NOMO-1 (cell line): ENCODE measurements at regions not wholly inside any gene's neighbourhood (a gene's known extent, or its start where the extent isn't known, plus 50 kb on each side); places are given as distances from the start of the nearest gene placed in this dataset.
A peak's percentile ranks its signal among the peaks of the same experiment; 100 is the strongest.

Experiments
- DNase-seq, 2 experiments: peaks; one replicate each; lab custom pipeline; 2025; ENCODE audit not compliant: unreplicated experiment in 2 of 2; lab: John Stamatoyannopoulos, UW

DNA sequence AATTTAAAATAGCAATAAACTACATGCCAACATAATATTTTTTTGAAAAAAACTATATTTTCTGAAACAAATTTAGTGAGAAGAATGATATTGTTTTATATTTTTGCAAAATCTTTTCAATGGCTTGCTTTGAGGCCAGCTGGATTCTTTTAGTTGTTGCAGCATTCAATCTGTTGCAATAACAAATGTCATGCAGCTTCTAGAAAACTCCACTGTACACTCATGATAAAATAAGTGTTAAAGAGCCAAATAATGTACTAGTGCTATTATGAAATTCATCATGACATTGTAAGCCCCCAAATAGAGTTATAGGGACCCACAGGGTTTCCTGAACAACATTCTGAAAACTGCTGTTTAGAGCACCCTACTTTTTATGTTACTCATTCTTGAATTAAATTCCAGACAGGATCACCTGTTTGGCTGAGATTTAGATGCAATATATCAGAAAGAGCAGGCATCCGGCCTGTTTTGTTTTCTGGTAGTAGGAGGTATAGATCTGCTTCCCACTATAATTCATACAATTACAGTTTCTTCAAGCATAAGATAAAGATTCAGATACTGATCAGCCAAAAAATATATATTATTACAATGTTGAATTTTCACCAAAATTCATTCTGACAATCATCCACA is 703.0 kb upstream of the ZNF385D start:
- DNase-seq = no peak

DNA sequence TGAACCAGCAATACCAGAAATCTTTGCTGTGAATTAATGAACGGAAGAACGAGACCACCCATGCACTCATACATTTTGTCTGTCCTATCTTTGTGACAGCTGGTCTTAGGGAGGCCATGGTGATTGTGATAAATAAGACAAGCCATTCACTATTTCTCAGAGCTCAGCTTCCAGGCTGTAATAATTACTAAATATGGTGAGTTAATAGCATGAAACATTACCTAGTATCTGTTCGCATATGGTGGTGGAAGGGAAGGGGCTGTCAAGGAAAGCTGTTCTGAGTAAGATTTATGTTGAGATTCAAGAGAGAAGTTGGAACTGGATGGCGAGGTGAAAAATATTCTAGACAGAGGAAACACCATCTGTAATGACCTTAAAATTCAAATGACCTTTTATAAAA is 719.0 kb upstream of the ZNF385D start:
- no peak for DNase-seq

DNA sequence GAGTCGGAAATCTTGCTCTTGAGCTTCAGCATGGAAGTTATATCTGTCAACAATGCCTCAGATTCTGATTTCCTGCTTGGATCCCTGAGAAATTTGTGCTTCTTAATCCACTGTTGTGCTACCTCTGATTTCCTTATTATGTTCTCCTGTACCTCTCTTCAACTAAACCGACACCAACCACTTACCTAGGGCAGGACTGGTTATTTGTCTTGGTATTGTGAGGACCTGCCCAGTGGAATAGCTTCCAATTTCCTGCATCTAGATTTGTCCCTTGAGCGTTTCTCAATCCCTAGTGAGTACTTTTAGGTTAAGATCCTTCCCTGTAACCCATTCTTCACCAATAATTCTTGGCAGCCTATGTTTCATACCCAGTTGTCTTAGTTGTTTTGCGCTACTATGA is 720.5 kb upstream of the ZNF385D start:
- no peak for DNase-seq

DNA sequence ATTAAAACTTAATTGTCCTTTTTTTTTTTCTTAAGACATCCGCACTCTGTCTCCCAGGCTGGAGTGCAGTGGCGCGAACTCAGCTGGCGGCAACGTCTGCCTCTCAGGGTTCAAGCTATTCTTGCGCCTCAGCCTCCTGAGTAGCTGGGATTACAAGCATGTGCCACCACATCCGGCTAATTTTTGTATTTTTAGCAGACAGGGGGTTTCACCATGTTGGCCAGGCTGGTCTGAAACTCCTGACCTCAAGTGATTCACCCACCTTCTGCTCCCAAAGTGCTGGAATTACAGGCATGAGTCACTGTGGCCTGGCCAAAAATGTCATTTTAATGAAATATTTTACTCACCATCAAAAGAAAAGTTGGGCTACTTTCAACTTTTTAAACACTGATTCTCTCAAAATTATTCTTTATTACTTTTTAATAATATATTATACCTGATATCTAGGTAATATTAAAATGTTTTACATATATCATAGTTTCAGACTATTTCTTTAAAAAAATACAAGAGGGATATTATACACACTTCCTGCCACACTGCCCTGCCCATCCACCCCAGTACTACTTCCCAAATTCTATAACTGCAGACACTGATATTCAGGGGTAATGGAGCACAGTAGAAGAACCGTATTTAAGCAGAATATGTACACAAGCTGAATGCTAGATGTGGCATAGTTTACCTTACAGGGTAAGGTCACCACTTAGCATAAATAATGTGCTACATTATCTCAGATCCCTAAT is 723.9 kb upstream of the ZNF385D start:
- DNase-seq = peak; percentile 70 to 80

DNA sequence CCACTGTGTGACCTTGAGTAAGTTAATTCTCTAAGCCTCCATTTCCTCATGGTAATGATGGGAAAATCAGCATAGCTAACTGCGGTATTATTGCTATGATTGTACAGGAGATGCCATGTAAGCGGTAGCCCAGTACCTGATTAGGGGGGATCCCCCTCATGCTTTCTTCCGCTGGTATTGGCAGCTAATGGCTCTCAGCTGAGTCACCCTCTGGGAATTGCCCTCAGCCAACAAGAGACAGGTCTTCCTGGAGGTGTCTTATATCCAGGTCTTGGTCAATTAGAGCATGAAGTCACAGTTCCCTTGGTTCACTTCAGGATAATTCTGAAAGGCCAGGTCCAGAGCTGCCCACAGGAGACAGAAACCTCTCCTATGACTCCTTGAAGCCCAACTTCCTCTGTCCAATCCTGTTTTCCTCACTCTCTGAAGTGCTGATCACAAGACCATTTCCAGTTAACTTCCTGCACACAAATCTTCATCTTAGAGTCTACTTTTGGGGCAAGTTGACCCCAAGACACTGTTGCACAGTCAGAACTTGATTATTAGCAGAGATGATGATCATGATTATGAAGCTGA is 724.7 kb upstream of the ZNF385D start:
- no peak for DNase-seq

DNA sequence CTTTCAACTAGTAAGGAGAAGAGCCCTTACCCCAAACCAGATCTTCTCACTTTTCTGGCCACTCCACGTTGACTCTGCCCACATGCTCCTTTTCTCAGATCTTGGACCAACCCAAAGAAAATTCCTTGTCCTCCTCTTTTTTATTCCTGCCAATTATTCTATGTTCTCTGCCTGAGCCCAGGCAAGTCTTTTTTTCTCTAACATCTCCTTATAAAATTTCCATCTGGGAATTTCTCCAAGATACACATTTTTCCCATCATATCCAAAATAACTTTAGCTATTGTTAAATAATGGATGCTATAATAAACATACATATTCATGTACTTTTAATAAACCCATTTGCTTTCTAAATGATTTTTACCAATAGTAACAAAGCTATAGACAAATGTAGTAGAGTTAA is 726.0 kb upstream of the ZNF385D start:
- DNase-seq = no peak

DNA sequence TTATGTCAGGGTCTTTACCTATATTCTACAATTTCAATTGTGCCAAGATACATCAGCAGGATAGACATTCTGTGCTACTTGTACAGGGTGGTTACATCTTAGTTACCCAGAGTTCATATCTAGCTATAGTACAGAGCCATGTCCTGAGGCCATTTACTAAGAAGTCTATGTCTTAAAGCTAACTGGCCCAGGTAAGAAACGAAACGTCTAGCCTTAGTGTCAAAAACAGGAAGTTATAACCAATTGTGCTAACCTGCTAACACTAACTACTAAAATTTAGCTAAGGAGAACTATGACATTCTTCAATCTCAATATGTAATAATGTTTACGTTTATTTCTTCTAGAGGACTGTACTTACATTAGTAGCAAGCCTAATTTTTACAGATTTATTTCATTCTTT is 717.2 kb upstream of the UBE2E2 start:
- peak in 1 of 2 experiments; percentile 23 for DNase-seq

DNA sequence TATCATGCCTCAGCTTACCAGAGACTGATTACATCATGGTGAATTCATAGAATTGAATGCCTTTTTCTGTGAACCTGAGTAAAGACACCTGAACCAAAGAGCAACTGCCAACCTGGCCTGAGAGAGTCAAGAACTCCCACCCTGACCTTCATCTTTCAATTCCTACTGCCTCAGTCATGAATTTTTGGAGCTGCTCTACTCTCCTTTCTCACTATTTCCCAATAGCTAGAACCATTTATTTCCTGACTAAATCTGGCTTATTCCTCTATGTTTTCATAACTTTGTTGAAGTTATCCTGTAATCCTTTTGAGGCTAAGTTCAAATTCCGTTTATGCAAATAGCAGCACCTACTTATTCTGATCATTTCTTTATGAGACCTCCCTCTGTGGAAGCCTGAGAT is 712.4 kb upstream of the UBE2E2 start:
- DNase-seq = no peak

DNA sequence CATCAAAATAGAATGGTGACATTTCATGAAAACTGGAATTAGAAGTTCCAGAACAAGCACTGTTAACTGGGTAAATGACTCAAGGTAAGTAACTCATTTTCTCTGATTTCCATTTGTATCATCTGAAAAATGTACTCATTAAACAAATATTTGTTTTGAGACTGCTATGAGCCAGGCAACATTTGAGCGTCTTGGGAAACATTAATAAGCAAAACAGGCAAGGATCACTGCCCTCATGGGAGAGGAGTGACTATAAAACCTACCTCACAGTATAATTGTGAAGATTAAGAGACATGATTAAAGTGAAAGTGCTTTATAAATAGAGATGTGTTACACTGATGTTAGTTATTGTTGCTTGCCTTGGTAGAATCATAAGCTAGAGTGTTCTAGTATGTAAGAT is 711.8 kb upstream of the UBE2E2 start:
- DNase-seq = no peak

DNA sequence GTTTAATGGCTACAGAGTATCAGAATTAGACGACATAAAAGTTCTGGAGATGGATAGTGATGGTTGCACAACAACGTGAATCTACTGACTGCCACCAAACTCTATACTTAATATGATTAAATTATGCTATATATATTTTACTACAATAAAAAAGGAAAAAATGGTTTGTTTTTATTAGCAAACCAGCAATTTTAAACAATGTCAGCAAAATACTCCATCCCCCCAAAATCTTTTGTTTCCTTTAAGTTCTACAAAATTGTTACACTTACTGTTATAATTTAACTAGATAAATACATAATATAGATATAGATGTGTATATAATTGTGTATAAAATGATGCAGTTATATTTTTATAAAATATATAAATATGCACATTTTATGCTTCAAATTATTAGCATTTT is 710.8 kb upstream of the UBE2E2 start:
- DNase-seq = no peak

DNA sequence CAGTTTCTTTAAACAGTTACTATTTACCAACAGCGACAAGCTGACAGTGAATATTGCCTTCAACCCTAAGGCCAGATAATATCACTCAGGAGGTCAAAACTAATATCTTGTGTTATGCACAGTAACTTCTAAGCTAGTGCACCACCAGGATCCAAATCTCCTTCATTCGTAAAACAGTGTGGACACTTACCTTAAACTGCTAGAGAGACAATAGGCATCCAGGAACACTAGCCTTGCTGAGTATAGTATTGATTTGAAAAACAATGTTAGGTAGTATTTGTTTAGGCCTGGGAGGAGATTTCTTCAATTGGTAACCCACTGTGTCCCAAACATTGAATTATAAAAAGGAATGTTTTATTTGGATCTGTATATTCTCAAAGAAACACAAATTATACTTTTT is 707.9 kb upstream of the UBE2E2 start:
- DNase-seq = no peak

DNA sequence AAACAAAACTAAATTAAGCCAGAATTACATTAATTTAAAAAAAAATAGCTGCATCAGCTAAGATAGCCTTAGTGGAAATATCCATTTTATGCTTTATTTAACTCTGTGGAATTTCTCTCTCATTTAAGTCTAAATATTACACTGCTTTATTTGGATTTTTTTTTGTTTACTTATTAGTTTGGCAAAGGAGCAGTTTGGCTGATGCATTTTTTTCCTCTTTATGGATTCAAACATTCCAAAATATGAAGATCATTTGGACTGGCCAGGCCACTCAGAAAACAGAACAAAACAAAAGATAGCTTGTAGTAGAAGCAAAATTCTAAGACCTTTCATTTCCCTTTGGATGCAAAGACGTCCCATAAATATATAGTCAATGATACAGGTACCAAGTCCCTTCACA is 707.3 kb upstream of the UBE2E2 start:
- DNase-seq = no peak

DNA sequence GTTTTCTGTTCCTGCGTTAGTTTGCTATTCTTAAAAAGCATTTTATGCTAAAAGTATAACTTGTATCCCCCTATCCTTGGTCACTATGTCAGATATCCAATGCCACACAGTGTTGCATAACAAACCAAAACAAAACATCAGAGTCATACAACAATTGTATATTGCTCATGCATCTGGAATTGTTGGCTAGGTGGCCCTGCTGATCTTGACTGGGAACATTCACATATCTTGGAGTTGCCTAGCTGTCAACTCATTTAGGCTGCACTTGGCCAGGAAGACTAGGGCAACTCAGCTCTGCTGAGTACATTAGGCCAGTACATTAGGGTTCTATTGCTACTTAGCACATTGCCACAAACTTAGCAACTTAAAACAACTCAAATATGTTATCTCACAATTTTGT is 706.5 kb upstream of the UBE2E2 start:
- no peak for DNase-seq

DNA sequence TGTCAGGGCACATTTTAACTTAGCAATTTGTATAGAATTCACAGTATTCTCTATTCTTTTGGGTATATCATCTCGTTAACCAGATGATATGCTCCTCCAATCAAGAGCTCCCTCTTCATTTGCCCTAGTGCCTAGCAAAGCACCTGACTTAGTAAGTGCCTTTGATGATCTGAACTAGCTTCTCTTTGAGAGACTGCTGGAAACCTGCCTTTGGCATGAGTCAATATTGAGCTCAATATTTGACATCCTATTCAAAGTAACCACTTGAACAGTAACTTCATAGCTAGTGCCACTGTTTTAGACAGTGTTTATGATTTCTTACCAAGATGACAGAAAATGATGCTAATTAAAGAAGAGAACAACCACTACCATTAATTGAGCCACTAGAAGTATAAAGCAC is 696.3 kb upstream of the UBE2E2 start:
- DNase-seq = no peak

DNA sequence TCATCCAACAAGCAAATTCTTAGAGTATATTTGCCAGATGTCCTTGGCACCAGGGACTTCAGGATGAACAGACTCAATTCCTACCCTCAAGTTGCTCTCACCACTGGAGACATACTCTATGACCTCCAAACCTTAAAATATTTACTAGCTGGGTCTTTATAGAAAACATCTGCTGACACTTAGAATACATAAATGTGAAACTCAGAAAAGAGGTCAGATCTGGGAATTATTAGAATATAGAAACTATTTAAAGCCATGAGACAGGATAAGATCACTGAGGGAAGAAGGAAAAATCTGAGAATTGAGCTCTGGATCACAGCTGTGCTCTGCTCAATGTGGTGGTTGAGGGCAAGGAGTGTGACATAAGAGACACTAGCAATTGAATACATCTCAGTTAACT is 695.4 kb upstream of the UBE2E2 start:
- no peak for DNase-seq

DNA sequence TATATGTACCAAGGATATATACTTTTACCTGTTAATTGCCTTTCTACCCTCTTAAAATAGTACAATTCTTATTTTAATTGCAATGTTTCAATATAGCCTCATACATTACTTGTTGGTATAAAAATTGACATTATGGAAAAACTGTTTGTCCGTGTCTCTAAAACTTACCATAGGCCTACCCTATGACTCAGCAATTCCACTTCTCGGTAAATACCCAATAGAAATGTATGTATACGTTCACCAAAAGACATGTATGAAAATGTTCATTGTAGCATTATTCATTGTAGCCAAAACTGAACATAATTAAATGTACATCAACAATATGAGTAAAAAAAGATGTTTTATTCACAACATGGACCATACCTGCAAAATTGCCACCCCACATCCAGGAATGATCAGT is 679.2 kb upstream of the UBE2E2 start:
- DNase-seq = no peak

DNA sequence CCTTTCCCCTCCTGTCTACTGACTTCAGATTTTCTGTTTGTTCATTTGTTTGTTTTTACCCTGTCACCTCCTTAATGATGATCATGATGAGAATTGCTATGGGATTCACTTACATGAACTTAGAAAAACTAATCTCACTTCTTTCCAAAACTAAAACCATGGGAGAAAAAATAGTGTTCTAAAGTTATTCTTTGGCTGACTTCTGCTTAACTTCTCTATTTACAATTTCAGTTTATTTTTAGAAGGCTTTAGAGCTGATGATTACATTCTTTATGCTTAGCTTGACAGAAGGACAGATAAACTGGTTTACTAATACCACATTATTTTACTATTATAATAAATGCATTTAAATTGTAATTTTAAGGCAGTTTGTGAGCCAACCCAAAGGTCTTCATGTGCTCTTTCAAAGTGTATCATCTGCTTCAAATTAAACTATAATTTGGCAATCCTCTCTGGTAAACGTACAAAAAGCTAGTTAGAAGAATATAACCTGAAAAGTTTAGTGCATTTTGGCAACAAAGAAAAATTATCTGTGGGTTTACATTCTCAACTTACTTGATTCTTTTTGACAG is 676.8 kb upstream of the UBE2E2 start:
- DNase-seq = no peak

DNA sequence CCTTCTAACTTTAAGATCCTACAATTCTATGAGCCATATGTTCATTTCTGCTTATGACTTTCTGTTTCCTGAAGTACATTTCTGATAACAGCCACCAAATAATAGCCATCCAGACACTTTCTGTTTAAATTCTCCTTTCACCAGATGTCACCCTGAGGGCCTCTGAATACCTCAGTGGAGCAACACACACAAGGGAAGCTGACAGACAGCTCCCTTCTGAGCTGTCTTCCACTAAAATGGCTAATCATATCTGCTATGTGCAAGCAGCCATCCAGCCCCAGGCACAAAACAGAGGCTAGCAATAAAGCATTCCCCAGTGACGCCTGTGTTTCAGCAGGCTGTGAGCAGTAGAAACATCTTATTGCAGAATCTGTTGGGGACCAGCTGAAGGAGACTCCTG is 666.6 kb upstream of the UBE2E2 start:
- DNase-seq = no peak

DNA sequence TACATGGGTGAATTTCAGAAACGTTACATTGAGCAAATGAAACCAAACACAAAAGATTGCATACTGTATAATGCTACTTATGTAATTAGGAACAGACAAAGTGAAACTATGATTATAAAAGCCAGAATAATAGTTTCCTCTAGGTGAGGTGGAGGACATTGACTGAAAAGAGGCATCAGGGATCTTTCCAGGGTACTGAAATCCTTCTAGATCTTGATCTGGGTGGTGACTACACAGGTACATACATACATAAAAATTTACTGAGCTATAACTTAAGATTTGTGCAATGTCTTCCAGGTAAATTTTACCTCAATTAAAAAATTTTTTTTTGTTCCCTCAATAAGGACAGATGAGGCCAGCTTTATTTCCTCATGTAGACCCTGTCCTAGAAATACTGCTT is 665.6 kb upstream of the UBE2E2 start:
- no peak for DNase-seq

DNA sequence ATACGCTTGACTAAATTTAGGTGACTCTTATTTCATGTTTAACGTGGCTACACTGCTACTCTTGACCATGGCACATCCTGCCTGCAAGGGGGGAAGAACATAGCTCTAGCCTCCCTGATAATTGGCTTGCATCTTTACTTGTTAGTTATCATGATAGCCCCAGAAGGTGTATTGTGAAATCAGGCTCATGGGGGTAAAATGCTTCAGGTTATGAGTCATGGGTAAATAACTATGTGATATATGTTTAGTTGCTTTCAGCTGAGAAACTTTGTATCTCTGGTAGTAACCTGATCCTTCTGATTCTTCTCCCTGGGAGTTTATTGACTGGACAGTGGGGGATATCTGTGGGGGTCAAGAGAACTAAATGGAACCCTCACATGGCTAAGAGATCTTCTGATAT is 660.8 kb upstream of the UBE2E2 start:
- DNase-seq = no peak

DNA sequence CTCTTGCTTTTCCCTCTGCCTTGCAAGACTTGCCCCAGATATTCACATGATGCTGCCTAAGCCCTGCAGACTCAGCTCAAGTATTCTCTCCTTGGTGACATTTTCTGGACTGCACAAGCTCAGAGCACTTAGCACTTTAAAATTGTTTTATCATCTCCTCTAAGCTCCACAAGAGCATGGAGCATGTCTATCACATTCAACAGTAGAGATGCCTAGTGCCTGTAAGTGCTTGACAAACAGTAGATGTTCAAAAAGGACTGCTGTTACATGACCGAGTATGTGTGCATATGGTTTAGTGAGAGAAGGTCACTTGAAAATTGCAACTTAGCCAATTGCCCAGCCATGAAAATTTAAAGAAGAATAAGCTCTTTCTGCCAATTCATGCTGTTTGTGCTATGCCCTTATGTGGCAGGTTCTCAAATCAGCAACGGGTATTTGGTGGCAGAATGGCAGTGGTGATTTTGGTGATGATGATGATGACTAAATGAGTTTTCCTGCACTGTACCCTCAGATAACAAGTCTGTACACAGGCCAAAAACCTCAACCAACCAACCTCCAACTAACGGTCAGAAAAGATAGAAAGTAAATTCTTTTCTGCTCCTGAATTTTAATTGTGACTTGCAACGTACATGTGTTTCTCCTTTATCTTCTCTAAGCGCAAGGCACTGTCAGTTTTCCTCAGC is 647.2 kb upstream of the UBE2E2 start:
- no peak for DNase-seq

DNA sequence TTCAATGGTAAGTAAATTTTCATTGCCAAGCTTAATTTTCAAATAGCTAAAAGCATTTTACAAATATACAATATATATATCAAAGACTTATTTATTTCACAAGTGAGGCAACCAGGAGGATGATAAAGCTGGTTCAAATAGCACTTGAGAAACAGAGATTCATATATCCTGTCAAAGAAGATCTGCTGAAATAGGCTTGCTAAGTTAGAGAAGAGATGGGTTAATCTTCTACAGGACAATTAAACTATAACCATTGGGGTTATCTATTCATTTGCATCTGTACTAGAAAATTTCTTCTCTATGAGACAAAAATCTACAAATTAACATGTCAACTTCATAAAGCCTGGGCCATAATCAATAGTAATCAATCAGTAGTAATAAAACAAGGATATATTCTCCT is 637.7 kb upstream of the UBE2E2 start:
- no peak for DNase-seq
